K562 (cell line): ENCODE measurements at regions not wholly inside any gene's neighbourhood (a gene's known extent, or its start where the extent isn't known, plus 50 kb on each side); places are given as distances from the start of the nearest gene placed in this dataset.

Source experiments
- ADNP ChIP-seq: fragments of 200-800 bp; sonication (Bioruptor generic); IDR thresholded peaks from 2 replicates; pipeline ENCODE4 v1.6.1; 2016; ENCODE audit warnings: missing genetic modification characterization, missing compliant biosample characterization
- ATF2 ChIP-seq: sonication (generic); formaldehyde crosslinking; IDR thresholded peaks from 2 replicates; pipeline ENCODE4 v1.8.1; 2022; ENCODE audit warnings: missing genetic modification reagents
- EGR1 ChIP-seq: fragments of 450-650 bp; conservative IDR thresholded peaks from 2 replicates; pipeline ENCODE4 v1.6.1; 2017; ENCODE audit warnings: mild to moderate bottlenecking
- FUS ChIP-seq: fragments of 200-400 bp; formaldehyde crosslinking; optimal IDR thresholded peaks from 2 replicates; pipeline ENCODE3; 2017; ENCODE audit warnings: low read depth, low read length
- LCOR ChIP-seq: sonication (generic); formaldehyde crosslinking; IDR thresholded peaks from 2 replicates; pipeline ENCODE4 v1.8.0; 2022; ENCODE audit warnings: mild to moderate bottlenecking, missing genetic modification reagents
- MEF2D ChIP-seq: conservative IDR thresholded peaks from 2 replicates; pipeline ENCODE4 v1.6.1; 2016; ENCODE audit warnings: low read depth, missing genetic modification characterization, missing compliant biosample characterization
- RBM25 ChIP-seq: fragments of 200-400 bp; formaldehyde crosslinking; IDR thresholded peaks from 2 replicates; pipeline ENCODE4 v1.6.1; 2018; ENCODE audit warnings: low read length, low read depth, moderate library complexity; ENCODE audit not compliant: severe bottlenecking
- SMARCA5 ChIP-seq: fragments of 450-650 bp; IDR thresholded peaks from 2 replicates; pipeline ENCODE4 v1.6.1; 2016
- WHSC1 ChIP-seq: IDR thresholded peaks from one replicate; pipeline ENCODE4 v1.6.1; 2012; ENCODE audit warnings: low read length, control low read depth, inconsistent platforms
- ZNF316 ChIP-seq: fragments of 450-650 bp; IDR thresholded peaks from 2 replicates; pipeline ENCODE4 v1.6.1; 2016
- ZNF592 ChIP-seq: fragments of 450-650 bp; IDR thresholded peaks from 2 replicates; pipeline ENCODE4 v1.6.1; 2017; ENCODE audit warnings: antibody characterized with exemption, mild to moderate bottlenecking
- TF ChIP-seq, protein P1 (sequence below): fragments of 250-450 bp; sonication (Bioruptor Pico); IDR thresholded peaks from 2 replicates; pipeline ENCODE4 v1.4.0; 2020; ENCODE audit warnings: mild to moderate bottlenecking, moderate library complexity, borderline replicate concordance
- TF ChIP-seq, protein P2 (sequence below): fragments of 450-650 bp; IDR thresholded peaks from 2 replicates; pipeline ENCODE4 v1.6.1; 2016; ENCODE audit warnings: low read depth

- TF ChIP-seq, protein P1, sequence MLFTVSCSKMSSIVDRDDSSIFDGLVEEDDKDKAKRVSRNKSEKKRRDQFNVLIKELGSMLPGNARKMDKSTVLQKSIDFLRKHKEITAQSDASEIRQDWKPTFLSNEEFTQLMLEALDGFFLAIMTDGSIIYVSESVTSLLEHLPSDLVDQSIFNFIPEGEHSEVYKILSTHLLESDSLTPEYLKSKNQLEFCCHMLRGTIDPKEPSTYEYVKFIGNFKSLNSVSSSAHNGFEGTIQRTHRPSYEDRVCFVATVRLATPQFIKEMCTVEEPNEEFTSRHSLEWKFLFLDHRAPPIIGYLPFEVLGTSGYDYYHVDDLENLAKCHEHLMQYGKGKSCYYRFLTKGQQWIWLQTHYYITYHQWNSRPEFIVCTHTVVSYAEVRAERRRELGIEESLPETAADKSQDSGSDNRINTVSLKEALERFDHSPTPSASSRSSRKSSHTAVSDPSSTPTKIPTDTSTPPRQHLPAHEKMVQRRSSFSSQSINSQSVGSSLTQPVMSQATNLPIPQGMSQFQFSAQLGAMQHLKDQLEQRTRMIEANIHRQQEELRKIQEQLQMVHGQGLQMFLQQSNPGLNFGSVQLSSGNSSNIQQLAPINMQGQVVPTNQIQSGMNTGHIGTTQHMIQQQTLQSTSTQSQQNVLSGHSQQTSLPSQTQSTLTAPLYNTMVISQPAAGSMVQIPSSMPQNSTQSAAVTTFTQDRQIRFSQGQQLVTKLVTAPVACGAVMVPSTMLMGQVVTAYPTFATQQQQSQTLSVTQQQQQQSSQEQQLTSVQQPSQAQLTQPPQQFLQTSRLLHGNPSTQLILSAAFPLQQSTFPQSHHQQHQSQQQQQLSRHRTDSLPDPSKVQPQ (CRISPR knock-in tag) = no peak
- TF ChIP-seq LCOR (CRISPR knock-in tag) = peak; percentile 56; the same call in 1 of the 2 replicates
- no peak for TF ChIP-seq ZNF592
- TF ChIP-seq EGR1 = no peak
- TF ChIP-seq ATF2 (CRISPR knock-in tag) = no peak
- no peak for TF ChIP-seq FUS
- 0 out of 2 replicates have a peak, but pooled peaks have one; percentile 28 for TF ChIP-seq ADNP (tag)
- TF ChIP-seq MEF2D (tag) = no peak; the same call in 1 of the 2 replicates
- TF ChIP-seq ZNF316 = no peak
- no peak for TF ChIP-seq SMARCA5
- TF ChIP-seq RBM25 = no peak
- TF ChIP-seq, protein P2, sequence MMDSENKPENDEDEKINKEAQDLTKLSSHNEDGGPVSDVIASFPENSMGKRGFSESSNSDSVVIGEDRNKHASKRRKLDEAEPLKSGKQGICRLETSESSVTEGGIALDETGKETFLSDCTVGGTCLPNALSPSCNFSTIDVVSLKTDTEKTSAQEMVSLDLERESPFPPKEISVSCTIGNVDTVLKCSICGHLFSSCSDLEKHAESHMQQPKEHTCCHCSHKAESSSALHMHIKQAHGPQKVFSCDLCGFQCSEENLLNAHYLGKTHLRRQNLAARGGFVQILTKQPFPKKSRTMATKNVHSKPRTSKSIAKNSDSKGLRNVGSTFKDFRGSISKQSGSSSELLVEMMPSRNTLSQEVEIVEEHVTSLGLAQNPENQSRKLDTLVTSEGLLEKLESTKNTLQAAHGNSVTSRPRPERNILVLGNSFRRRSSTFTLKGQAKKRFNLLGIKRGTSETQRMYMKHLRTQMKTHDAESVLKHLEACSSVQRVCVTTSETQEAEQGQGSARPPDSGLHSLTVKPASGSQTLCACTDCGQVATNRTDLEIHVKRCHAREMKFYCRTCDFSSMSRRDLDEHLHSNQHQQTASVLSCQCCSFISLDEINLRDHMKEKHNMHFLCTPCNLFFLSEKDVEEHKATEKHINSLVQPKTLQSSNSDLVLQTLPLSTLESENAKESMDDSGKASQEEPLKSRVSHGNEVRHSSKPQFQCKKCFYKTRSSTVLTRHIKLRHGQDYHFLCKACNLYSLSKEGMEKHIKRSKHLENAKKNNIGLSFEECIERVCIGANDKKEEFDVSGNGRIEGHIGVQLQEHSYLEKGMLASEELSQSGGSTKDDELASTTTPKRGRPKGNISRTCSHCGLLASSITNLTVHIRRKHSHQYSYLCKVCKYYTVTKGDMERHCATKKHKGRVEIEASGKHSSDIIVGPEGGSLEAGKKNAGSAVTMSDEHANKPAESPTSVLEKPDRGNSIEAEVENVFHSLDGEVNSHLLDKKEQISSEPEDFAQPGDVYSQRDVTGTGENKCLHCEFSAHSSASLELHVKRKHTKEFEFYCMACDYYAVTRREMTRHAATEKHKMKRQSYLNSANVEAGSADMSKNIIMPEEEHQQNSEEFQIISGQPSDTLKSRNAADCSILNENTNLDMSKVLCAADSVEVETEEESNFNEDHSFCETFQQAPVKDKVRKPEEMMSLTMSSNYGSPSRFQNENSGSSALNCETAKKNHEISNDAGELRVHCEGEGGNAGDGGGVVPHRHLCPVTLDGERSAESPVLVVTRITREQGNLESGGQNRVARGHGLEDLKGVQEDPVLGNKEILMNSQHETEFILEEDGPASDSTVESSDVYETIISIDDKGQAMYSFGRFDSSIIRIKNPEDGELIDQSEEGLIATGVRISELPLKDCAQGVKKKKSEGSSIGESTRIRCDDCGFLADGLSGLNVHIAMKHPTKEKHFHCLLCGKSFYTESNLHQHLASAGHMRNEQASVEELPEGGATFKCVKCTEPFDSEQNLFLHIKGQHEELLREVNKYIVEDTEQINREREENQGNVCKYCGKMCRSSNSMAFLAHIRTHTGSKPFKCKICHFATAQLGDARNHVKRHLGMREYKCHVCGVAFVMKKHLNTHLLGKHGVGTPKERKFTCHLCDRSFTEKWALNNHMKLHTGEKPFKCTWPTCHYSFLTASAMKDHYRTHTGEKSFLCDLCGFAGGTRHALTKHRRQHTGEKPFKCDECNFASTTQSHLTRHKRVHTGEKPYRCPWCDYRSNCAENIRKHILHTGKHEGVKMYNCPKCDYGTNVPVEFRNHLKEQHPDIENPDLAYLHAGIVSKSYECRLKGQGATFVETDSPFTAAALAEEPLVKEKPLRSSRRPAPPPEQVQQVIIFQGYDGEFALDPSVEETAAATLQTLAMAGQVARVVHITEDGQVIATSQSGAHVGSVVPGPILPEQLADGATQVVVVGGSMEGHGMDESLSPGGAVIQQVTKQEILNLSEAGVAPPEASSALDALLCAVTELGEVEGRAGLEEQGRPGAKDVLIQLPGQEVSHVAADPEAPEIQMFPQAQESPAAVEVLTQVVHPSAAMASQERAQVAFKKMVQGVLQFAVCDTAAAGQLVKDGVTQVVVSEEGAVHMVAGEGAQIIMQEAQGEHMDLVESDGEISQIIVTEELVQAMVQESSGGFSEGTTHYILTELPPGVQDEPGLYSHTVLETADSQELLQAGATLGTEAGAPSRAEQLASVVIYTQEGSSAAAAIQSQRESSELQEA = no peak
- no peak for TF ChIP-seq WHSC1
These were observed 79.4 kb downstream of the MARCHF4 start (continued) for GRCh38 chr2:216292886-216293301.
